GM19372 (cell line): ENCODE measurements at regions not wholly inside any gene's neighbourhood (a gene's known extent, or its start where the extent isn't known, plus 50 kb on each side); places are given as distances from the start of the nearest gene placed in this dataset.
"Not testable (repeated sequence)": the region's sequence is repeated elsewhere in the genome, so short reads cannot be mapped to it uniquely, and the experiment has no call there.

Source experiments
- ATAC-seq: cut with Tn5 transposase; IDR thresholded peaks from one replicate; pipeline ENCODE4 v1.9.1; 2021; ENCODE audit warnings: mild to moderate bottlenecking, low read depth, moderate library complexity; ENCODE audit not compliant: unreplicated experiment

- ATAC-seq, result no peak
Measured at GRCh38 chr1:234962340-234962989, 166.2 kb downstream of the TOMM20 start.

GRCh38 chr1:234961456-234962339 is 166.9 kb downstream of the TOMM20 start:
- ATAC-seq, result no peak

- ATAC-seq, result no peak
Measured at GRCh38 chr1:234960722-234961455, 167.7 kb downstream of the TOMM20 start.

GRCh38 chr1:234958706-234959657 is 169.7 kb downstream of the TOMM20 start:
- no peak for ATAC-seq

GRCh38 chr1:234958066-234958705 is 170.5 kb downstream of the TOMM20 start:
- no peak for ATAC-seq

GRCh38 chr1:234957330-234958065 is 171.1 kb downstream of the TOMM20 start:
- ATAC-seq, result no peak

- no peak for ATAC-seq
Measured at GRCh38 chr1:234956821-234957329, 171.8 kb downstream of the TOMM20 start.

GRCh38 chr1:234955107-234955731 is 173.4 kb downstream of the TOMM20 start:
- ATAC-seq, result no peak

- ATAC-seq, result no peak
Measured at GRCh38 chr1:234954613-234955012, 174.0 kb downstream of the TOMM20 start.

- ATAC-seq, result no peak
Measured at GRCh38 chr1:234953655-234954405, 174.8 kb downstream of the TOMM20 start.

- no peak for ATAC-seq
Measured at GRCh38 chr1:234950598-234950997, 178.0 kb downstream of the TOMM20 start.

GRCh38 chr1:234949528-234949927 is 179.1 kb downstream of the TOMM20 start:
- ATAC-seq, result not testable (repeated sequence)

GRCh38 chr1:234944439-234945344 is 183.9 kb downstream of the TOMM20 start:
- no peak for ATAC-seq

- no peak for ATAC-seq
Measured at GRCh38 chr1:234943836-234944402, 184.7 kb downstream of the TOMM20 start.

- no peak for ATAC-seq
Measured at GRCh38 chr1:234942879-234943506, 185.6 kb downstream of the TOMM20 start.

GRCh38 chr1:234942012-234942332 is 186.7 kb downstream of the TOMM20 start:
- no peak for ATAC-seq
